A673 (cell line): ENCODE measurements at regions not wholly inside any gene's neighbourhood (a gene's known extent, or its start where the extent isn't known, plus 50 kb on each side); places are given as distances from the start of the nearest gene placed in this dataset.

Experiments
- CTCF ChIP-seq: fragments of 300-800, 200-600 bp; sonication (generic); conservative IDR thresholded peaks from 2 replicates; pipeline ENCODE4 v1.5.1; 2017; ENCODE audit warnings: low read depth, mild to moderate bottlenecking, antibody characterized with exemption, low read length, moderate library complexity, mixed read lengths
- EZH2 ChIP-seq: fragments of 200-600 bp; sonication (generic); IDR thresholded peaks from 2 replicates; pipeline ENCODE4 v1.6.1; 2017; ENCODE audit warnings: borderline replicate concordance, low read depth, mild to moderate bottlenecking, mixed read lengths, antibody characterized with exemption, low read length; ENCODE audit not compliant: poor library complexity, severe bottlenecking

GRCh38 chr6:25196464-25196863 lies 82.7 kb upstream of the CARMIL1 start:
- TF ChIP-seq CTCF (no peak), EZH2 (no peak)
